KMS-11 (cell line): ENCODE measurements at regions not wholly inside any gene's neighbourhood (a gene's known extent, or its start where the extent isn't known, plus 50 kb on each side); places are given as distances from the start of the nearest gene placed in this dataset.

Experiments
- H2AFZ ChIP-seq: fragments of 200-600 bp; sonication (generic); 2 replicates; pipeline ENCODE4 v1.6.1; 2016; ENCODE audit warnings: antibody characterized with exemption, mixed run types, low read depth
- H3K27ac ChIP-seq: fragments of 200-600 bp; sonication (generic); 2 replicates; pipeline ENCODE4 v1.6.1; 2016; ENCODE audit warnings: mild to moderate bottlenecking, mixed run types
- H3K27me3 ChIP-seq: fragments of 200-600 bp; sonication (generic); 2 replicates; pipeline ENCODE4 v1.6.1; 2017; ENCODE audit warnings: mild to moderate bottlenecking, low read depth, mixed run types, moderate library complexity; ENCODE audit not compliant: insufficient read depth
- H3K36me3 ChIP-seq: fragments of 200-600 bp; sonication (generic); 2 replicates; pipeline ENCODE4 v1.6.1; 2017; ENCODE audit warnings: mild to moderate bottlenecking, mixed run types; ENCODE audit not compliant: insufficient read depth
- H3K4me1 ChIP-seq: fragments of 200-600 bp; sonication (generic); 2 replicates; pipeline ENCODE4 v1.6.1; 2016; ENCODE audit warnings: mild to moderate bottlenecking, low read depth, mixed run types; ENCODE audit not compliant: poor library complexity, severe bottlenecking
- H3K4me2 ChIP-seq: fragments of 200-600 bp; sonication (generic); 2 replicates; pipeline ENCODE4 v1.7.0; 2016; ENCODE audit warnings: mild to moderate bottlenecking, mixed run types
- H3K4me3 ChIP-seq: fragments of 200-600 bp; sonication (generic); IDR thresholded peaks from 2 replicates; pipeline ENCODE4 v1.6.1; 2017; ENCODE audit warnings: low read depth, low read length, mixed read lengths; ENCODE audit not compliant: insufficient read depth
- H3K79me2 ChIP-seq: fragments of 200-600 bp; sonication (generic); 2 replicates; pipeline ENCODE4 v1.6.1; 2016; ENCODE audit warnings: low read depth, mixed run types; ENCODE audit not compliant: insufficient read depth
- H3K9ac ChIP-seq: fragments of 200-600 bp; sonication (generic); 2 replicates; pipeline ENCODE4 v1.6.1; 2016; ENCODE audit warnings: mild to moderate bottlenecking, mixed run types
- H4K20me1 ChIP-seq: fragments of 200-600 bp; sonication (generic); 2 replicates; pipeline ENCODE4 v1.6.1; 2016; ENCODE audit warnings: mild to moderate bottlenecking, mixed run types; ENCODE audit not compliant: insufficient read depth
- TF ChIP-seq, protein P1 (sequence below): fragments of 200-600 bp; sonication (generic); conservative IDR thresholded peaks from 2 replicates; pipeline ENCODE4 v1.6.1; 2017; ENCODE audit warnings: low read depth, mild to moderate bottlenecking, antibody characterized with exemption, low read length, moderate library complexity, mixed read lengths

DNA sequence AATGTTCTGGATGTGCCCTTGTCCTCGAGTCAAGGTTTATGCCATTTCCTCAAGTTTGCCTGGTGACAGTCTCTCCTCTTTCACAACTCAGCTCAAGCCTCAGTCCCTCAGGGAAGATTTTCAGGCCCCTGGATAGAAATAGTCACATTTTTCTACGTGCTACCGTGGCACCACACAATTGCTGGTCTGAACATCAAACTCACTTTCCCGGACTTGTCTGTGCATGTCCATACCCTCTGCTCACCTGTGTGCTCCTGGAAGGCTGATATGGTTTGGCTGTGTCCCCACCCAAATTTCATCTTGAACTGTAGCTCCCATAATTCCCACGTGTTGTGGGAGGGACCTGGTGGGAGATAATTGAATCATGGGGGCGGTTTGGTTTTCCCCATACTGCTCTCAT, 129.7 kb downstream of the HS3ST1 start:
- no peak overlapping the region for H3K9ac ChIP-seq
- H3K4me1 ChIP-seq = no peaks in the 10 kb centered on the region
- H4K20me1 ChIP-seq = no peaks in the 10 kb centered on the region
- H3K27me3 ChIP-seq = no peaks in the 10 kb centered on the region
- H3K36me3 ChIP-seq = no peaks in the 10 kb centered on the region
- H2AFZ ChIP-seq = no peak overlapping the region
- H3K79me2 ChIP-seq = no peaks in the 10 kb centered on the region
- H3K4me2 ChIP-seq = no peak overlapping the region
- H3K27ac ChIP-seq = no peak overlapping the region
- no peak overlapping the region for H3K4me3 ChIP-seq
- TF ChIP-seq, protein P1, sequence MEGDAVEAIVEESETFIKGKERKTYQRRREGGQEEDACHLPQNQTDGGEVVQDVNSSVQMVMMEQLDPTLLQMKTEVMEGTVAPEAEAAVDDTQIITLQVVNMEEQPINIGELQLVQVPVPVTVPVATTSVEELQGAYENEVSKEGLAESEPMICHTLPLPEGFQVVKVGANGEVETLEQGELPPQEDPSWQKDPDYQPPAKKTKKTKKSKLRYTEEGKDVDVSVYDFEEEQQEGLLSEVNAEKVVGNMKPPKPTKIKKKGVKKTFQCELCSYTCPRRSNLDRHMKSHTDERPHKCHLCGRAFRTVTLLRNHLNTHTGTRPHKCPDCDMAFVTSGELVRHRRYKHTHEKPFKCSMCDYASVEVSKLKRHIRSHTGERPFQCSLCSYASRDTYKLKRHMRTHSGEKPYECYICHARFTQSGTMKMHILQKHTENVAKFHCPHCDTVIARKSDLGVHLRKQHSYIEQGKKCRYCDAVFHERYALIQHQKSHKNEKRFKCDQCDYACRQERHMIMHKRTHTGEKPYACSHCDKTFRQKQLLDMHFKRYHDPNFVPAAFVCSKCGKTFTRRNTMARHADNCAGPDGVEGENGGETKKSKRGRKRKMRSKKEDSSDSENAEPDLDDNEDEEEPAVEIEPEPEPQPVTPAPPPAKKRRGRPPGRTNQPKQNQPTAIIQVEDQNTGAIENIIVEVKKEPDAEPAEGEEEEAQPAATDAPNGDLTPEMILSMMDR = no peak

DNA sequence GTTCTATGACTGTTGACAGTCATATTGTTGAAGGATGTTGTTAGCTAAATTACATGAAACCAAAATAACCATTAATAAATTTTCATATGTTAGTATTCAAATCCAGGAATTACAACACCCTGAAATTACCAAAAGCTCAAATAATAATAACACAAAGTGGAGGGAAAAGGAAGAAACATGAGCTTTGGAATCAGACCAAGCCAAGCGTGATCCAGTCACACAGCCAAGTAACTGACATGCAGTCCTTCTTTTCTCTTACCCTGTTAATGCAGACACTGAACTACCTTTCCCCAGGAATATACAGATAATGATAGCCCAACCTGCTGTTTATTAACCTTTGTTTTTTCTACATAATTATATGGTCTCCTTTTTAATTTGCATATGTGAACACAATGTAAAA, 130.2 kb downstream of the HS3ST1 start:
- no peaks in the 10 kb centered on the region for H3K27me3 ChIP-seq
- no peak overlapping the region for H3K9ac ChIP-seq
- H3K4me1 ChIP-seq = no peaks in the 10 kb centered on the region
- H3K79me2 ChIP-seq = no peaks in the 10 kb centered on the region
- H3K27ac ChIP-seq = no peak overlapping the region
- no peaks in the 10 kb centered on the region for H3K36me3 ChIP-seq
- no peak overlapping the region for H3K4me2 ChIP-seq
- no peak overlapping the region for H3K4me3 ChIP-seq
- no peak overlapping the region for H2AFZ ChIP-seq
- no peaks in the 10 kb centered on the region for H4K20me1 ChIP-seq
- TF ChIP-seq, protein P1 = no peak

DNA sequence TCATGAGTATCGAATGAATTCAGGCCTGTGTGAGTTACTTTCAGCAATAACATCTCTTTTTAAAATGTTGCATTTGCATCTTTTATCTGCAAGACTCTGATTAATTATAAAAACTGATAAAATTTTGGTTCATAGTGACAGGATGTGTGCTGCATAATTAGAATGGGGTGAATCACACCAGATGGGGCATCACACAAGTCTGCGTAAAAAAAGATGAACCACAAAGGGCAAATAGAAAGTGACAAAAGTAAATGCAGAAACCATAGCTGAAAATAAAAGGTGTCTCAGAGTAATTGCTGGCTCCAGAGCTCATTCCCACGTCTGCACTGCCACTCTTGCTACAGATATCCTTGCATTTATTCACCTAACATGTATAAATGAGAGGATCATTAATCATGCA, 131.1 kb downstream of the HS3ST1 start:
- no peaks in the 10 kb centered on the region for H3K79me2 ChIP-seq
- TF ChIP-seq, protein P1 = no peak
- H3K27ac ChIP-seq = no peak overlapping the region
- no peaks in the 10 kb centered on the region for H3K4me1 ChIP-seq
- no peak overlapping the region for H2AFZ ChIP-seq
- H4K20me1 ChIP-seq = no peaks in the 10 kb centered on the region
- no peak overlapping the region for H3K9ac ChIP-seq
- no peaks in the 10 kb centered on the region for H3K27me3 ChIP-seq
- no peak overlapping the region for H3K4me3 ChIP-seq
- no peak overlapping the region for H3K4me2 ChIP-seq
- H3K36me3 ChIP-seq = no peaks in the 10 kb centered on the region

DNA sequence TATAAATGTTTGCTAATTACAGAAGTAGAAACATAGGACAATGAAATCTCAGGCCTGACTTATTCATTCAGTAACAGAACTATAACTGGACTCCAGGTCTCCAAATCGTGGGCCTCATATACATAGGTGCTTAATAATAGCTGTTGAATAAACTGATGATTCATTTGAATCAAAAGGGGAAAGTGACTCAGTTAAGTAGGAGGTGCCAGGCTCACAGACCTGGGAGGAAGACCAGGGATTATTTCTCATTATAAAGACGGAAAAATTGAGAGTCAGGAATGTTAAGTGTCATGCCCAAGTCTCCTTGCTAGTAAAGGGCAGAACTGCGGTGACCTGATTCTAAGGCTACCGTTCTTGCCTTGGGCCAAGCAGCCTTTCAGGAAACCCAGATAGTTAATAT, 131.5 kb downstream of the HS3ST1 start:
- no peak overlapping the region for H3K4me3 ChIP-seq
- H4K20me1 ChIP-seq = no peaks in the 10 kb centered on the region
- H3K4me1 ChIP-seq = no peaks in the 10 kb centered on the region
- H3K4me2 ChIP-seq = no peak overlapping the region
- H3K36me3 ChIP-seq = no peaks in the 10 kb centered on the region
- TF ChIP-seq, protein P1 = no peak
- no peaks in the 10 kb centered on the region for H3K27me3 ChIP-seq
- H3K9ac ChIP-seq = no peak overlapping the region
- H2AFZ ChIP-seq = no peak overlapping the region
- no peak overlapping the region for H3K27ac ChIP-seq
- H3K79me2 ChIP-seq = no peaks in the 10 kb centered on the region

DNA sequence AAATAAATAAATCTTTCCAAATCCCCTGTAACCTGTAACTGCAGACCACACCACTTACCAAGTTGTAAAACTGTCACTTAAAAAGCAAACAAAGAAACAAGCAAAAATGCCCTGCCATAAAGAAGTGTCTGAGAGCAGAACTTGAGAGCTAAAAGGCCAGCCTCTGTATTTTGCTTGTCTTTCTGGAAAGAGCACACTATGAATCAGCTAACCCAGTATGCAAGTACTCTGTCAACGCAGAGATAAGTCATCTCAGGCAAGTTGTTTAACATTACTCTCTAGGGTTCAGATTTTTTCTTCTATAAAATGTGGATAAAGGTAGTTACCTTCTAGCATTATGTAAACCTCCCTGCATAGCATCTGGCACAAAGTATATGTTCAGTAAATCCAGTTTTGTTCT, 134.8 kb downstream of the HS3ST1 start:
- no peaks in the 10 kb centered on the region for H3K4me1 ChIP-seq
- H4K20me1 ChIP-seq = no peaks in the 10 kb centered on the region
- H3K79me2 ChIP-seq = no peaks in the 10 kb centered on the region
- TF ChIP-seq, protein P1 = no peak
- no peak overlapping the region for H2AFZ ChIP-seq
- H3K4me2 ChIP-seq = no peak overlapping the region
- no peak overlapping the region for H3K4me3 ChIP-seq
- no peak overlapping the region for H3K27ac ChIP-seq
- H3K27me3 ChIP-seq = no peaks in the 10 kb centered on the region
- no peaks in the 10 kb centered on the region for H3K36me3 ChIP-seq
- no peak overlapping the region for H3K9ac ChIP-seq
